A549 (cell line): ENCODE measurements at regions not wholly inside any gene's neighbourhood (a gene's known extent, or its start where the extent isn't known, plus 50 kb on each side); places are given as distances from the start of the nearest gene placed in this dataset.

ENCODE experiments used
- ATAC-seq, 2 experiments: fragments of 200-7000 bp in 1 of 2; fragments of >200 bp in 1 of 2; cut with Nextera tagmentation in 1 of 2; cut with Tn5 transposase in 1 of 2; 3 replicates each; pipeline versions ENCODE4 v1.8.0 to v1.9.1; 2018 to 2020; ENCODE audit warnings: mild to moderate bottlenecking in 1 of 2, moderate library complexity in 1 of 2
- CTCF ChIA-PET: fragments of 300-600 bp; sonication (Branson Sonifier 250); formaldehyde crosslinking; extraction: SDS; loops from one replicate; lab custom pipeline; 2021; ENCODE audit warnings: antibody characterized with exemption, inconsistent platforms; lab: Yijun Ruan, JAX
- POLR2A ChIA-PET: fragments of 350-600 bp; formaldehyde crosslinking; extraction: SDS; loops from one replicate; lab custom pipeline; 2021; ENCODE audit warnings: antibody characterized with exemption, inconsistent platforms; lab: Yijun Ruan, JAX
- DNase-seq, 2 experiments: peaks; one replicate each; pipeline versions ENCODE4 v3.0.0 to v3.0.0-alpha.2; 2011 to 2016; ENCODE audit warnings: low read depth in 1 of 2, low spot score in 1 of 2
- FAIRE-seq: peaks from 2 replicates; lab custom pipeline; 2011; peaks lifted over from hg19 to GRCh38; lab: Jason Lieb, UNC
- H3K27ac ChIP-seq, 2 experiments: fragments of >200 bp; sonication (Bioruptor Twin); formaldehyde crosslinking; 3 replicates each; pipeline ENCODE4 v1.5.1; 2016 to 2017
- H3K4me1 ChIP-seq: fragments of >200 bp; sonication (Bioruptor Twin); formaldehyde crosslinking; 3 replicates; pipeline ENCODE4 v1.6.1; 2016
- H3K4me2 ChIP-seq: fragments of >200 bp; sonication (Bioruptor Twin); formaldehyde crosslinking; 3 replicates; pipeline ENCODE4 v1.6.1; 2016
- H3K4me3 ChIP-seq: fragments of >200 bp; sonication (Bioruptor Twin); formaldehyde crosslinking; 3 replicates; pipeline ENCODE4 v1.5.1; 2016
- H3K9me3 ChIP-seq: fragments of >200 bp; sonication (Bioruptor Twin); formaldehyde crosslinking; 3 replicates; pipeline ENCODE4 v1.6.1; 2016
- CHD2 ChIP-seq: fragments of 150-350 bp; IDR thresholded peaks from 2 replicates; pipeline ENCODE4 v1.6.1; 2014; ENCODE audit warnings: low read length; ENCODE audit not compliant: partially characterized antibody
- EHF ChIP-seq: fragments of 250-450 bp; sonication (Bioruptor Pico); IDR thresholded peaks from 2 replicates; pipeline ENCODE4 v1.5.0; 2020; ENCODE audit warnings: mild to moderate bottlenecking
- EP300 ChIP-seq, 2 experiments: fragments of >200 bp; sonication (Bioruptor Twin); formaldehyde crosslinking; IDR thresholded peaks; 2 replicates in 1 of 2; 3 replicates in 1 of 2; pipeline ENCODE4 v1.6.1; 2016 to 2017
- ESRRA ChIP-seq: fragments of 150-350 bp; IDR thresholded peaks from 2 replicates; pipeline ENCODE4 v1.6.1; 2014; ENCODE audit warnings: mild to moderate bottlenecking, low read length, borderline replicate concordance
- FOSB ChIP-seq: fragments of 250-450 bp; sonication (Bioruptor Pico); IDR thresholded peaks from 2 replicates; pipeline ENCODE4 v1.5.0; 2020; ENCODE audit warnings: mild to moderate bottlenecking, moderate library complexity
- FOSL2 ChIP-seq, 2 experiments: fragments of 450-650 bp in 1 of 2; fragments of >200 bp in 1 of 2; sonication (Bioruptor Twin) in 1 of 2; formaldehyde crosslinking; IDR thresholded peaks; 2 replicates each; pipeline versions ENCODE4 v1.5.0 to v1.6.1; 2016 to 2020; ENCODE audit warnings: mild to moderate bottlenecking in 1 of 2, moderate library complexity in 1 of 2
- FOXS1 ChIP-seq: fragments of 250-450 bp; sonication (Bioruptor Pico); IDR thresholded peaks from 2 replicates; pipeline ENCODE4 v1.5.0; 2020; ENCODE audit warnings: mild to moderate bottlenecking, moderate library complexity
- GATA3 ChIP-seq: IDR thresholded peaks from 2 replicates; pipeline ENCODE4 v1.6.1; 2012; ENCODE audit warnings: borderline replicate concordance
- HDAC2 ChIP-seq: fragments of 200-600 bp; sonication (generic); IDR thresholded peaks from 2 replicates; pipeline ENCODE4 v1.6.1; 2016
- HOXA7 ChIP-seq: fragments of 250-450 bp; sonication (Bioruptor Pico); IDR thresholded peaks from 2 replicates; pipeline ENCODE4 v1.5.0; 2020; ENCODE audit warnings: mild to moderate bottlenecking, moderate library complexity
- HOXB13 ChIP-seq: fragments of 250-450 bp; sonication (Bioruptor Pico); IDR thresholded peaks from 2 replicates; pipeline ENCODE4 v1.5.0; 2020; ENCODE audit warnings: low read depth, mild to moderate bottlenecking, moderate library complexity
- KDM1A ChIP-seq: fragments of 200-600 bp; sonication (generic); IDR thresholded peaks from 2 replicates; pipeline ENCODE4 v1.6.1; 2016; ENCODE audit warnings: low read depth, mild to moderate bottlenecking
- NR3C1 ChIP-seq: fragments of >200 bp; sonication (Bioruptor Twin); formaldehyde crosslinking; IDR thresholded peaks from 3 replicates; pipeline ENCODE4 v1.6.1; 2017
- RAD21 ChIP-seq, 2 experiments: fragments of >200 bp in 1 of 2; sonication (Bioruptor Twin) in 1 of 2; formaldehyde crosslinking in 1 of 2; IDR thresholded peaks in 1 of 2; conservative IDR thresholded peaks in 1 of 2; 2 replicates in 1 of 2; 3 replicates in 1 of 2; pipeline ENCODE4 v1.6.1; 2012 to 2018; ENCODE audit warnings: inconsistent platforms in 1 of 2
- RFX5 ChIP-seq: fragments of 450-650 bp; IDR thresholded peaks from 2 replicates; pipeline ENCODE4 v1.7.1; 2014; ENCODE audit warnings: antibody characterized with exemption, mild to moderate bottlenecking, moderate library complexity
- RNF2 ChIP-seq: fragments of 200-600 bp; sonication (generic); IDR thresholded peaks from 2 replicates; pipeline ENCODE4 v1.6.1; 2016; ENCODE audit warnings: low read depth, mild to moderate bottlenecking, antibody characterized with exemption, moderate library complexity, borderline replicate concordance
- SMC3 ChIP-seq: fragments of >200 bp; sonication (Bioruptor Twin); formaldehyde crosslinking; IDR thresholded peaks from 3 replicates; pipeline ENCODE4 v1.6.1; 2018; ENCODE audit warnings: inconsistent platforms
- SREBF2 ChIP-seq: fragments of 450-650 bp; IDR thresholded peaks from 2 replicates; pipeline ENCODE4 v1.6.1; 2014; ENCODE audit warnings: mild to moderate bottlenecking, moderate library complexity
- TP53 ChIP-seq: fragments of 250-450 bp; sonication (Bioruptor Pico); IDR thresholded peaks from 2 replicates; pipeline ENCODE4 v1.5.0; 2021; ENCODE audit warnings: mild to moderate bottlenecking, moderate library complexity
- ZC3H11A ChIP-seq: fragments of 450-650 bp; IDR thresholded peaks from 2 replicates; pipeline ENCODE4 v1.6.1; 2014; ENCODE audit warnings: antibody characterized with exemption, mild to moderate bottlenecking
- ZFP36 ChIP-seq: fragments of 450-650 bp; IDR thresholded peaks from 2 replicates; pipeline ENCODE4 v1.6.1; 2014; ENCODE audit warnings: borderline replicate concordance; ENCODE audit not compliant: partially characterized antibody
- WGBS: methylation state at CpG from one replicate; pipeline ENCODE4 v1.1.6; 2017; ENCODE audit errors: missing lambda C conversion rate; 5-methylcytosine and 5-hydroxymethylcytosine counted together
- TF ChIP-seq, protein P1 (sequence below): IDR thresholded peaks from 2 replicates; pipeline ENCODE4 v1.6.1; 2012
- TF ChIP-seq, protein P2 (sequence below): fragments of >200 bp; sonication (Bioruptor Twin); formaldehyde crosslinking; IDR thresholded peaks from 3 replicates; pipeline ENCODE4 v1.6.1; 2016
- TF ChIP-seq, protein P3 (sequence below): fragments of 250-450 bp; sonication (Bioruptor Pico); IDR thresholded peaks from 2 replicates; pipeline ENCODE4 v1.5.0; 2021; ENCODE audit warnings: mild to moderate bottlenecking, moderate library complexity, borderline replicate concordance

DNA sequence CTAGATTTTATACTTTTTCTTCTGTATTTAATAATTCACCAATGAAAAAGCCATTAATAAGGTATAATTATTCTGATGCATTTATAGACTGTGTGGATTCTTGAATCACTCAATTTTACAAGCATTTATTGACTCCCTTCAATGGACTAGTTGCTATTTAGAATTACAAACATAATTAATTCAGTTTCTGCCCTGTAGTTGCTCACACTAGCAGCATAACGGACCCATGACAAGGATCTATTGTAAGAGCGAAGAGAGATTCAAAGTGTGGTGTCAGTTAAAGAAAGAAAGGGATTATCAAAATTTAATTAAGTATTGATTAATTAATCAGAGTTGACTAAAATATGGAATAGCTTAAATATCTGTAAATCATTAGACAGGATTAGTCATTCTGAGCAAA lies 602.6 kb upstream of the PTCHD4 start:
- ATAC-seq (no peak), DNase-seq (no peak), FAIRE-seq (no peak)
- Histone ChIP-seq H3K4me1 (no peaks in the 10 kb centered on the region), H3K4me2 (no peak overlapping the region), H3K4me3 (no peak overlapping the region), H3K27ac (no peak overlapping the region), H3K9me3 (no peaks in the 10 kb centered on the region)
- POLR2A ChIA-PET: no interaction called here
- CTCF ChIA-PET: interaction anchor here (1.6 kb wide), 1 partner anchor 15 kb away, joined by 3 read pairs; no protein-coding TSS in a partner anchor
- no peak for TF ChIP-seq HDAC2
- TF ChIP-seq FOSL2 (IDR thresholded peaks at IDR 0.05): no peak
- TF ChIP-seq FOSL2 (CRISPR knock-in tag; IDR thresholded peaks at IDR 0.05): no peak
- TF ChIP-seq, protein P1, sequence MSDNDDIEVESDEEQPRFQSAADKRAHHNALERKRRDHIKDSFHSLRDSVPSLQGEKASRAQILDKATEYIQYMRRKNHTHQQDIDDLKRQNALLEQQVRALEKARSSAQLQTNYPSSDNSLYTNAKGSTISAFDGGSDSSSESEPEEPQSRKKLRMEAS: no peak
- WGBS: 84% methylated on average over 2 of the region's 2 CpGs

DNA sequence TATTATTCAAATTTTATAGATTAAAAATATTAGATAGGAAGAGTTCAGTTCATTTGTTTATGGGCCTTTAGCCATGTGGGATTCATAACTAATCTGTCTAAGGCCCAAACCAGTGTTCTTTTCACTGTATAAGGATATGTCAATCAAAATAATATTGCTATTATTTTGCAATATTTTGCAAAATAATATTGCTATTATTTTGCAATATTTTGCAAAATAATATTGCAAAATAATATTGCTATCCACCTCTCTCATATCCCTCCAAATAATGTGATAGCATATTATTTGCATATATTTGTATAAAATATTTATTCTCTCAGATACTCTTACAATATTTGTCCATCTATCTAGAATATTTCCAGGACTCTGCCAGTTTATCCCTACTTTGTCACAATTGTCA lies 595.3 kb upstream of the PTCHD4 start:
- no peak overlapping the region for H3K4me2 ChIP-seq
- H3K4me1 ChIP-seq: no peaks in the 10 kb centered on the region
- no peak overlapping the region for H3K4me3 ChIP-seq
- no peak for DNase-seq
- CTCF ChIA-PET: no interaction called here
- ATAC-seq: no peak
- TF ChIP-seq CHD2 (no peak), FOSB (no peak), RNF2 (no peak), FOXS1 (CRISPR knock-in tag) (no peak), SREBF2 (no peak), ESRRA (no peak), HOXA7 (CRISPR knock-in tag) (no peak), RFX5 (no peak), FOSL2 (IDR thresholded peaks at IDR 0.05) (no peak), FOSL2 (CRISPR knock-in tag; IDR thresholded peaks at IDR 0.05) (no peak), RAD21 (conservative IDR thresholded peaks at IDR 0.05 in 1 of 2, IDR thresholded peaks at IDR 0.05 in 1 of 2) (no peak)
- FAIRE-seq: no peak
- POLR2A ChIA-PET: no interaction called here
- no peak overlapping the region for H3K27ac ChIP-seq
- H3K9me3 ChIP-seq: no peaks in the 10 kb centered on the region

DNA sequence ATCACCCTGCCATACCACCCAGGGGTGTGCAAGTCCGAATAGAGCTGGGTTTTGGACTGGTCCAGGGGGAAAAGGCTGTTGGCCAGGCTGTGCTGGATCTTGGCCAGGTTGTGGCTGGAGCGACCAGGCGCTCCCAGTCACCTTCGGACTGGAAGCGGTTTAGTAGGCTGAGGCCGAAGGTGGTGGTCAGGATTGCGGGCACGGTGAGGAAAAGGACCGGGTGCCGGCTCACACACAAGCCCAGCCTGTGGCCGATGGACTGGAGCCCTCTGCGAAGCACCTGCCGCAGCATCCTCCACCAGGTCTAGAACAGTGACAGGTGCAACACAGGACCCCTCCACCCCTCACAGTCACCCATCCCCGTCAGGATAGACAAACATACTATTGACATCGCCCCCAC lies 590.6 kb upstream of the PTCHD4 start:
- Histone ChIP-seq H3K4me1 (no peaks in the 10 kb centered on the region), H3K4me2 (no peak overlapping the region)
- TF ChIP-seq CHD2 (no peak), SREBF2 (no peak), FOSL2 (IDR thresholded peaks at IDR 0.05) (no peak), FOSL2 (CRISPR knock-in tag; IDR thresholded peaks at IDR 0.05) (no peak), RAD21 (conservative IDR thresholded peaks at IDR 0.05 in 1 of 2, IDR thresholded peaks at IDR 0.05 in 1 of 2) (no peak), NR3C1 (no peak), KDM1A (no peak), SMC3 (no peak), EP300 (IDR thresholded peaks at IDR 0.05) (no peak), GATA3 (no peak), TP53 (no peak), HOXB13 (CRISPR knock-in tag) (no peak), ZC3H11A (no peak), EHF (no peak), ZFP36 (no peak)
- TF ChIP-seq, protein P2, sequence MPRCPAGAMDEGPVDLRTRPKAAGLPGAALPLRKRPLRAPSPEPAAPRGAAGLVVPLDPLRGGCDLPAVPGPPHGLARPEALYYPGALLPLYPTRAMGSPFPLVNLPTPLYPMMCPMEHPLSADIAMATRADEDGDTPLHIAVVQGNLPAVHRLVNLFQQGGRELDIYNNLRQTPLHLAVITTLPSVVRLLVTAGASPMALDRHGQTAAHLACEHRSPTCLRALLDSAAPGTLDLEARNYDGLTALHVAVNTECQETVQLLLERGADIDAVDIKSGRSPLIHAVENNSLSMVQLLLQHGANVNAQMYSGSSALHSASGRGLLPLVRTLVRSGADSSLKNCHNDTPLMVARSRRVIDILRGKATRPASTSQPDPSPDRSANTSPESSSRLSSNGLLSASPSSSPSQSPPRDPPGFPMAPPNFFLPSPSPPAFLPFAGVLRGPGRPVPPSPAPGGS: no peak
- TF ChIP-seq, protein P3, sequence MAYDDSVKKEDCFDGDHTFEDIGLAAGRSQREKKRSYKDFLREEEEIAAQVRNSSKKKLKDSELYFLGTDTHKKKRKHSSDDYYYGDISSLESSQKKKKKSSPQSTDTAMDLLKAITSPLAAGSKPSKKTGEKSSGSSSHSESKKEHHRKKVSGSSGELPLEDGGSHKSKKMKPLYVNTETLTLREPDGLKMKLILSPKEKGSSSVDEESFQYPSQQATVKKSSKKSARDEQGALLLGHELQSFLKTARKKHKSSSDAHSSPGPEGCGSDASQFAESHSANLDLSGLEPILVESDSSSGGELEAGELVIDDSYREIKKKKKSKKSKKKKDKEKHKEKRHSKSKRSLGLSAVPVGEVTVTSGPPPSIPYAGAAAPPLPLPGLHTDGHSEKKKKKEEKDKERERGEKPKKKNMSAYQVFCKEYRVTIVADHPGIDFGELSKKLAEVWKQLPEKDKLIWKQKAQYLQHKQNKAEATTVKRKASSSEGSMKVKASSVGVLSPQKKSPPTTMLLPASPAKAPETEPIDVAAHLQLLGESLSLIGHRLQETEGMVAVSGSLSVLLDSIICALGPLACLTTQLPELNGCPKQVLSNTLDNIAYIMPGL (CRISPR knock-in tag): no peak
- TF ChIP-seq, protein P1: no peak
- TF ChIP-seq, all 56 proteins: peak for 0
- WGBS: 73% methylated on average over 2 of the region's 15 CpGs
- ATAC-seq: no peak
- no peak for FAIRE-seq
- no peak overlapping the region for H3K27ac ChIP-seq
- no peaks in the 10 kb centered on the region for H3K9me3 ChIP-seq
- ChIA-PET POLR2A (no interaction called here), CTCF (no interaction called here)
- DNase-seq: no peak
- no peak overlapping the region for H3K4me3 ChIP-seq
